HUES48 (cell line): ENCODE measurements at regions not wholly inside any gene's neighbourhood (a gene's known extent, or its start where the extent isn't known, plus 50 kb on each side); places are given as distances from the start of the nearest gene placed in this dataset.

Experiments
- H3K27ac ChIP-seq: one replicate; pipeline ENCODE4 v1.7.0; 2013; ENCODE audit warnings: low read depth, low read length, inconsistent platforms
- H3K27me3 ChIP-seq: 2 replicates; pipeline ENCODE4 v1.6.1; 2013; ENCODE audit warnings: mild to moderate bottlenecking, low read length; ENCODE audit not compliant: control insufficient read depth, insufficient read depth
- H3K36me3 ChIP-seq: 2 replicates; pipeline ENCODE4 v1.6.1; 2013; ENCODE audit warnings: low read length; ENCODE audit not compliant: control insufficient read depth, insufficient read depth
- H3K4me1 ChIP-seq: 2 replicates; pipeline ENCODE4 v1.6.1; 2013; ENCODE audit warnings: mild to moderate bottlenecking, low read length; ENCODE audit not compliant: control insufficient read depth, insufficient read depth
- H3K4me3 ChIP-seq: 2 replicates; pipeline ENCODE4 v1.5.1; 2013; ENCODE audit warnings: mild to moderate bottlenecking, low read depth, low read length
- H3K9ac ChIP-seq: 2 replicates; pipeline ENCODE4 v1.6.1; 2013; ENCODE audit warnings: mild to moderate bottlenecking, low read depth, low read length, moderate library complexity
- H3K9me3 ChIP-seq: 2 replicates; pipeline ENCODE4 v1.6.1; 2013; ENCODE audit warnings: low read length; ENCODE audit not compliant: control insufficient read depth, insufficient read depth

- no peaks in the 10 kb centered on the region for H3K36me3 ChIP-seq
- H3K4me1 ChIP-seq = peaks cover 12% of the 10 kb centered on the region
- H3K9ac ChIP-seq = no peak overlapping the region
- H3K4me3 ChIP-seq = no peak overlapping the region
- no peaks in the 10 kb centered on the region for H3K27me3 ChIP-seq
- no peak overlapping the region for H3K27ac ChIP-seq
- no peaks in the 10 kb centered on the region for H3K9me3 ChIP-seq
Observed at GRCh38 chr16:86985648-86986015, 331.6 kb downstream of the C16orf95 start.

GRCh38 chr16:86986136-86986535 is 331.1 kb downstream of the C16orf95 start:
- no peak overlapping the region for H3K4me3 ChIP-seq

GRCh38 chr16:86986809-86987487 is 330.2 kb downstream of the C16orf95 start:
- H3K9ac ChIP-seq = no peak overlapping the region
- no peak overlapping the region for H3K27ac ChIP-seq
- H3K9me3 ChIP-seq = no peaks in the 10 kb centered on the region

More at GRCh38 chr16:86986136-86986535, 331.1 kb downstream of the C16orf95 start:
- Histone ChIP-seq H3K4me1 (peaks cover 12% of the 10 kb centered on the region), H3K9ac (no peak overlapping the region), H3K36me3 (no peaks in the 10 kb centered on the region), H3K9me3 (no peaks in the 10 kb centered on the region), H3K27me3 (no peaks in the 10 kb centered on the region), H3K27ac (no peak overlapping the region)

DNA sequence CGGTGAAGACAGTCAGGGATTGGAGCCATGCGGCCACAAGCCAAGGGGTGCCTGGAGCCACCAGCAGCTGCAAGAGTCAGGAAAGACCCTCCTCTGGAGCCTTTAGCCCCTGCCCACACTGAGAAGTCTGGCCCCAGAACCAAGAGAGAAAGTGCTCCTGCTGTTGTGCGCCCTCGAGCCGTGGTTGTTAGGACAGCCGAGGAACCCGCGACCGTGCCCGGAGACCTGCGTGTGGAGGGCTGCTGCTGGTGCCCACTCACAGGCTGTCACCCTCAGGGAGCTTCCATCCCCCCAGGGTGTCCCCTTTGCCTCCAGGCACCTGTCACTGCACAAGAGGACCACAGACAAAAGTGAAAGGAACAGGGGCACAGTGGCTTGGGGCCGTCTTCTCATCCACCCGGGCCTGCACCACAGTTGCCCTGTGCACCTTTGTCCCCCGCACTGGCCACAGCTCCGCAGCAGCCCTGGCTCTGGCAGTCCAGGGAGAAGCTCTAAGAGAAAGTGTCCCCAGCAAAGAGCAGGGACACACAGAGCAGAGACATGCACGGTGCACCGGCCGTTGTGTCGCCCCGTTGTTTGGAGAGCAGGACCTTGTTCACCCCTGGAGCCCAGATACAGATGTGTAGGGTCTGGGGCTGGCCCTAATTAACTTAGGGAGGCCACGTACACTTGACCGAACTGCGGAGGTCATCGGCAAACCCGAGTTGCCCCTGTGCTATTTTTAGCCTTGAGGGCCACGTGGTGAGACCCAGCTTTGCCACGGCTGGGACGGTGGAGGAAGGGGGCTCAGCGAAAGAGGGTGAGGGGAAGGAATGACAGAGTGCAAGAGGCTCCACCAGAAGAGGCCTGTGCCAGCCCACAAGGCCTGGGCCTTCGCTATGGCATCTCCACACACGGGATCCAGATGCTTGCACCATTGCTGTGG is 329.2 kb downstream of the C16orf95 start:
- H3K36me3 ChIP-seq = no peaks in the 10 kb centered on the region
- no peaks in the 10 kb centered on the region for H3K27me3 ChIP-seq
- H3K4me3 ChIP-seq = no peak overlapping the region
- H3K9ac ChIP-seq = no peak overlapping the region
- H3K27ac ChIP-seq = no peak overlapping the region
- no peaks in the 10 kb centered on the region for H3K9me3 ChIP-seq
- H3K4me1 ChIP-seq = peaks cover 12% of the 10 kb centered on the region

More at GRCh38 chr16:86986809-86987487, 330.2 kb downstream of the C16orf95 start:
- Histone ChIP-seq H3K36me3 (no peaks in the 10 kb centered on the region), H3K4me3 (no peak overlapping the region), H3K4me1 (peaks cover 12% of the 10 kb centered on the region), H3K27me3 (no peaks in the 10 kb centered on the region)

DNA sequence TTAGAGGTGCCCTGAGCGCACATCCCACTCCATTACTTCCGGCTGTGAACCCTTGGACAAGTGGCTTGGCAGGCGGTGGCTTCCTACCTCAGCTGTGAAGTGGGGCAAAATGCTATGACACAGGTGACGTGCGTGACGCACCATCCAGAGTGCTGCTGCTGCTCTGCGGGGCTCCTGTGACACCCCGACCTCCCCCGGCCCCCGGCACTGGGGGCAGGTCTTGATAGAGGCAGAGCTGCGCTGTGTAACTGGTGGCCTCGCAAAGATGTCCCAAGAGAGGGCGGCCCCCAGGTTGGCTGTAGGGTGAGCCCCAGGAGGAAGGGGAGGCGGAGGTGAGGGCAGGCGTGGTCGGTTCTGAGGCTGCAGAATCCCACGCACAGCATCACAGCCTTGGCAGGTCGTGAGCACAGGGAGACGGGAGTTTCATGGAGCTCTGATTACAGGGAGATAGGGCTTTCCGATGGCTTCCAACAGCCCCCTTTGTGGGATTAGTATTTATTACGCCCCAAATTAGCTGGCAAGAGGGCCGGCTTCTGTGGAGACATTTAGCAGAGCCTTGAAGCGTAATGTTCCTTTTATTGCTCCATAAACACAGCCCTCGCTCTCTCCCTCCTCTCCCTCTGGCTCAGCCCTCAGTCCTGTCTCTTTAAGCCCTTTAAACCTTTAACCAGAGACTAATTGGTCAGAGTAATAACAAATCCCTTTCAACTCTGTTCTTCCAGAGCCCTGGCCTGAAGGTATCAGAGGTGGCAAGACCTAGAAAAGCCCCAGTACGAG is 328.1 kb downstream of the C16orf95 start:
- Histone ChIP-seq H3K4me3 (no peak overlapping the region), H3K9me3 (no peaks in the 10 kb centered on the region), H3K27me3 (no peaks in the 10 kb centered on the region), H3K4me1 (peaks cover 12% of the 10 kb centered on the region), H3K36me3 (no peaks in the 10 kb centered on the region), H3K27ac (no peak overlapping the region), H3K9ac (no peak overlapping the region)

- H3K9me3 ChIP-seq = no peaks in the 10 kb centered on the region
- H3K27me3 ChIP-seq = no peaks in the 10 kb centered on the region
- no peaks in the 10 kb centered on the region for H3K36me3 ChIP-seq
- no peak overlapping the region for H3K9ac ChIP-seq
- no peak overlapping the region for H3K4me3 ChIP-seq
- H3K4me1 ChIP-seq = peaks cover 3% of the 10 kb centered on the region; the same call in 1 of the 2 replicates
- H3K27ac ChIP-seq = no peak overlapping the region
Observed at GRCh38 chr16:86990451-86990850, 326.7 kb downstream of the C16orf95 start.

DNA sequence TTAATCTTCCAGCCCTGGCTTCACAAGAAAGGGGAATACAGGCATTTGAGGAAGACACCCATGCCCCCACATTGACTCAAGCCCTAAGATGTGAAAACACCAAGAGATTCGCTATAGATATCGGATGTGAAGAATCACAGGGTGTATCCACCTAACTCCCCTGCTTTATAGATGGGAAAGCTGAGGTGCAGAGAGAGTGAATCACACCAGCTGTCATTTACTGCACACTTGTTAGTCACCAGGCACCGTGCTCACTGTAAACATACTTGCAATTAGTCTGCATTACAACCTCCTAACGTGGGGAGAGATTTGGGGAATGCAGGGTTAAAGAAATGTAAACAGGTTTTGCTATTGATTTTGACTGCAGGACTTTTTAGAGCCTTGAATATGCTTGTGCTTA is 325.5 kb downstream of the C16orf95 start:
- Histone ChIP-seq H3K4me3 (no peak overlapping the region), H3K9ac (no peak overlapping the region), H3K9me3 (no peaks in the 10 kb centered on the region), H3K27me3 (no peaks in the 10 kb centered on the region), H3K27ac (no peak overlapping the region), H3K36me3 (no peaks in the 10 kb centered on the region), H3K4me1 (no peaks in the 10 kb centered on the region)

- Histone ChIP-seq H3K36me3 (no peaks in the 10 kb centered on the region), H3K4me1 (no peaks in the 10 kb centered on the region), H3K27me3 (no peaks in the 10 kb centered on the region), H3K4me3 (no peak overlapping the region), H3K9me3 (no peaks in the 10 kb centered on the region), H3K27ac (no peak overlapping the region), H3K9ac (no peak overlapping the region)
Observed at GRCh38 chr16:86992587-86992986, 324.6 kb downstream of the C16orf95 start.

DNA sequence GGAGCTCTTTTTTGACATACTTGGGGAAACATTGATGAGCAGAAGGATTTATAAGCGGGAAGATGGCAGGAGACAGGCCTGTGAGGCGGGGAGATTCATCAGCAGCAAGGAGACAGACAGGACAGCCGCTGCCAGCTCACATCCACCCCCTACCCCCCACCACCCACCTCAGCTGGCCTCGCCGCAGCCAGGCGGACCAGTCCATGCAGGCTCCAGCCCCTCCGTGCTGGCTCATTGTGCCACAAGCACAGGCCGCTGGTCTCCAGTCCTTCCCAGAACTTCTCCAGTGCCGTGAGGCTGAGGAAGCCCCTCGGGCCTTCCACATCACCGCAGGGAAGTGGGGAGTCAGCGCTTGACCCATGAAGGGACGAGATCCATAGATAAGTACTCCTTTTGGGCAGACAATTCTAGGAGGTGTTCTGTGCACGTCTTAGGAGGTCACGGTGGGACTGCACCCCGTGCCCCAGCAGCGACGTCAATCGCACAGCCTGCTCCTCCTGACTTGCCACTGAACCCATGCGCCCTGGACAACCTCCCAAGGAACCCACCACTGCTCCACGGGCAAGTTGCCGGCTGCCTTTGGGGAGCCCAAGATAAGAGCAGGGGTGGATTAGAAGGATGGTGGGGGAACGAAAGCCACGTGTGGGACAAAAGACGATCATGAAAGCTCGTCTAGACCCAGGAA is 323.6 kb downstream of the C16orf95 start:
- Histone ChIP-seq H3K9ac (no peak overlapping the region), H3K9me3 (no peaks in the 10 kb centered on the region), H3K4me1 (no peaks in the 10 kb centered on the region), H3K27me3 (no peaks in the 10 kb centered on the region), H3K4me3 (no peak overlapping the region), H3K27ac (no peak overlapping the region), H3K36me3 (no peaks in the 10 kb centered on the region)

GRCh38 chr16:86994215-86994614 is 323.0 kb downstream of the C16orf95 start:
- no peak overlapping the region for H3K9ac ChIP-seq
- no peaks in the 10 kb centered on the region for H3K27me3 ChIP-seq
- H3K9me3 ChIP-seq = no peaks in the 10 kb centered on the region
- no peak overlapping the region for H3K27ac ChIP-seq
- H3K4me3 ChIP-seq = no peak overlapping the region
- H3K4me1 ChIP-seq = no peaks in the 10 kb centered on the region
- no peaks in the 10 kb centered on the region for H3K36me3 ChIP-seq
